ENCODE measurements at regions not wholly inside any gene's neighbourhood (a gene's known extent, or its start where the extent isn't known, plus 50 kb on each side); places are given as distances from the start of the nearest gene placed in this dataset.

DNA sequence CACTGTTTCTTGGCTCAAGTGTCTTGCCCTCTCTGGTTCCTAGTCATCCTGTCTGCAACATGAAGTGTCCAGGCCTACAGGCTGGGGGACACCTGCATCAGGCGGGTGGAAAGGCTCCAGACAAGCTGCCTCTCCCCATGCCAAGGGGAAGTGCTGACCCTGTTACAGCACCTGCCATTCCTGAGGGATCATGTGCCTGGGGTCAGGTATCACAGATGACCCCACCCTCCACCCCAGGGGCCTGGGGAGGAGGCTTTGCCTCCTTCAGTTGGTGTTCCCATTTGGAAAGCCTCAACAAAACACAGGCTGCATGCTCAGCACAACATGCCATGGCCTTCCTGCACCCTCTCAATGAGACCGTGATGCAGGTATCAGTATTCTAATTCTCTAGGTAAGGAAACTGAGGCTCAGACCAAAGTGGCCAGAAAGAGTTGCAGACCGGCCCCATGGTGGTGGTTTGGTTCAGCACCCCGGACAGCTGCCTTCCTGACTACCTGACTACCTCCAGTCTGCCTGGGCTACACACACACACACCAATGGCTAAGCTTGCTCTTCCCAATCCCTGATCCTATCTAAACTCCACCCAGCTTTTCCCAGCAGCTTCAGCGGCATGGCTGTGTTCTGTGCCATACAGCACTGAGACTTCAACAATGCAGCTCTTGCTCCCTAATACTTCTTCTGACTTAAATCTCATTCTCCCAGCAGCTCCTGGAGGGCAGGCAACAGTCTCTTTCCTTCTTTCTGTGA is 69.7 kb upstream of the LINGO1 start:
- DNase-seq: no peak

- no peak for DNase-seq
These were observed 65.8 kb upstream of the LINGO1 start for GRCh38 chr15:77698481-77698880.

DNA sequence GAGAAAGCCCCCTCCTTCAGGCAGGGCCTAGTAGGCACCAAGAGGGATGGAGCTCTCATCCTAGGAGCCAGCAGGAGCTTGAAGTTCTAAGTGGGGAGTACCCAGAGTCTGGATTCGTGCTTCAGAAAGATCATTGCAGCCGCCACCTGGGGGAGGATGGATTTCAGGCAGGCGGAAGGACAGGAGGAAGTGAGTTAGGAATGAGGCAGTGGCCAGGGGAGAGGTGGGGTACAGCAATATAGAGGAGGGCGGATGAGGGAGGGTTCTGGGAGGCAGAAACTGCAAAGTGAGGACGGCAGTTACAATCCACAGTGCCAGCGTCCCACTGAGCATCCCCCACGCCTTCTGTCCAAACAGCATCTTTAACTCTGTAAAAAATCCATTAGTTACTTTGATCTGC is 65.2 kb upstream of the LINGO1 start:
- no peak for DNase-seq

DNA sequence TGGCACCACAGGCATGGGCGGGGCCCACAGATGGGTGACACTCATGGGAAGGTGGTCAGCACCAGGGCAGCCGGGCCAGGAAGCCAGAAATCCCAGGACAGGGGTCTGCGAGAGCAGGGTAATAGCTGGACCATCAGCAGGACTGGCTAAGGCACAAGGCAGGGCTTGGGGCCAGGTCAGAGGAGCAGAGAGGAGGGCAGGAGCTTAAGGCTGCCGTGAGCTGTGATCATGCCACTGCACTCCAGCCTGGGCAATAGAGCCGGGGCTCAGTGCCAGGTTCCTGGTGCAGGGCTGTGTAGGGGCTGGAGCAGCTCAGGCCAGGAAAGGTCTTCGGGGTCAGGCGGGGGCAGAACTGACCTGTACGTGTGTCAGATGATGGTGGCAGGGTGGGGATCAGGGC is 64.2 kb upstream of the LINGO1 start:
- no peak for DNase-seq

- no peak for DNase-seq
These were observed 63.4 kb upstream of the LINGO1 start for GRCh38 chr15:77695961-77696582.

DNA sequence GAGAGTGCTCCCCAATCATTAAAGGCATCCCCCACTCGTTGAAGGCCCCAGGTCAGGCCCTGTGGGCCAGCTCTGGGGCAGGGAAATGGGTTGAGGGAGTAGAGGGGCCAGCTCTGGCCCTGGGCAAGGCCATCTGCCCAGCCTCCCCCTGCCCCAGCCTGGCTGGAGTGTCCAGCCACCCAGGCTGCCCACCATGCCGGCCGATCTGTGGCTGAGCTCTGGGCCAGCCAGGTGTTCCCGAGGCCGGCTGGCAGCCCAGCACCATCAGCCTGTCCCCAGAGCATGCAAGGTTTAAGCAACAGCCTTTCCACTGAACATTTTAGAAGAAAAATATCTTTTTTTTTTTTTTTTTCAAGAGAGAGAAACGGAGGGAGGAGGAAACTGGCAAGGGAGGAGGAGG is 62.8 kb upstream of the LINGO1 start:
- no peak for DNase-seq

DNA sequence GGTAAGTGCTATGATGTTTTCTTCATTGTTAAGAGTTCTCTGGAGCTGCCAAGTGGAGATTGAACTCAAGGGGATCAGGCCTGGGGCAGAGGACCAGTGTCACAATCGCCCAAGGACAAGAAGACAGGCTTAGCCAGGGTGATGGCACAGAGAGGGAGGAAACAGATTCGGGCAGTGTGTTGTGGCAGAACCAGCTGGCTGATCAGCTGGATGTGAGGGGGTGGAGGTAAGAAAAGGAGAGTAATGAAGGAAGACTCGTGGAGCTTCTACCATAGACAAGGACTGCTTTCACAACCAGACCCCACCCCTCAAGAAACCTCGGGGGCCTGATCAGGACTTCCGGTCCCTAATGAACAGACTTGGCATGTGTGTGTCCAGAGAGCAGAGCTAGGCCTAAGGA is 60.9 kb upstream of the LINGO1 start:
- DNase-seq: no peak

GRCh38 chr15:77692614-77693013 is 59.9 kb upstream of the LINGO1 start:
- no peak for DNase-seq

- no peak for DNase-seq
These were observed 58.9 kb upstream of the LINGO1 start for GRCh38 chr15:77691607-77692006.

DNA sequence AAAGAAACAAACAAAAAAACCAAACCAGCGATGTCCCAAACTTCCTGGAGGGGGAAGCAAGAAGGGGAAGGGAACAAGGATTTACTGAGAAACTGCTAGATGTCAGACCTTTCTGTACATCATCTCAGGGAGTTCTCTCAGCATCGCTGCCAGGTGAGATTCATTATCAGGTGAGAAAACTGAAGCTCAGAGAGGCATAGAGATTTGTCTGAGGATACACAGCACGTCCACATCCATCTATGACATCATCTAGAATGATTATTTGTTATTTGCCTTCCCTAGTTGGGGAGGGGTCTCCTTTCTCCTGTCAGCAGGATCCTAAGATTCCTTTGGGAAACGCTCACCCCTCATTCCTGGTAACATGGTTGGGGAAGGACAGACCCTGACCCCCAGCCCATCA is 57.1 kb upstream of the LINGO1 start:
- no peak for DNase-seq

- DNase-seq: no peak
These were observed 56.0 kb upstream of the LINGO1 start for GRCh38 chr15:77688693-77689092.

GRCh38 chr15:77688266-77688665 is 55.6 kb upstream of the LINGO1 start:
- DNase-seq: no peak

DNA sequence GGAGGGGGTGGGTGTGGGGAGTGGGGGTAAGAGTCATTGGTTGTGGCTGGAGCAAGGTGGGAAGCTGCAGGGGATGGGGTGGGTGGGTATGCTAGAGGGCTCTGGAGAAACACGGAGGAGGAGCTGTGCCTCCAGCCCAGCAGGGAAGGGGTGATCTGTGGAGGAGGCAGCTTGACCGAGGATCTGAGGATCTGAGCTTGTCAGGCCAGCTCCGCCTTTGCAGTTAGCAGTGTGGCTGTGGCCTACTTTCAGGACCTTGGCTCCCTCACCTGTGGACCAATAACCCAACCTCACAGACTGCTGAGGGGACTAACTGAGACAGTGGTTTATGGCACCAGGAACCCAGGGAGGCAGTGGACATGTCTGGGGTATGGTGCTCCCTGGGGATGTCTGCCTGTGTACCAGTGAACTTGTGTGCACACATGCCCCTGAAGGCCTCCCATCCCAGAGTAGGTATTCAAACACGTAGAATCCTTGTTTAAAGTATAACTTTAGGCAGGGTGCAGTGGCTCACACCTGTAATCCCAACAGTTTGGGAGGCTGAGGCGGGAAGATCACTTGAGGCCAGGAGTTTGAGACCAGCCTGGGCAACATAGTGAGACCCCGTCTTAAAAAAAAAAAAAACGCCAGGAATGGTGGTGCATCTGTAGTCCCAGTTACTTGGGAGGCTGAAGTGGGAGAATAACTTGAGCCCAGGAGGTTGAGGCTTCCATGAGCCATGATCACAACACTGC is 52.5 kb upstream of the LINGO1 start:
- no peak for DNase-seq

DNA sequence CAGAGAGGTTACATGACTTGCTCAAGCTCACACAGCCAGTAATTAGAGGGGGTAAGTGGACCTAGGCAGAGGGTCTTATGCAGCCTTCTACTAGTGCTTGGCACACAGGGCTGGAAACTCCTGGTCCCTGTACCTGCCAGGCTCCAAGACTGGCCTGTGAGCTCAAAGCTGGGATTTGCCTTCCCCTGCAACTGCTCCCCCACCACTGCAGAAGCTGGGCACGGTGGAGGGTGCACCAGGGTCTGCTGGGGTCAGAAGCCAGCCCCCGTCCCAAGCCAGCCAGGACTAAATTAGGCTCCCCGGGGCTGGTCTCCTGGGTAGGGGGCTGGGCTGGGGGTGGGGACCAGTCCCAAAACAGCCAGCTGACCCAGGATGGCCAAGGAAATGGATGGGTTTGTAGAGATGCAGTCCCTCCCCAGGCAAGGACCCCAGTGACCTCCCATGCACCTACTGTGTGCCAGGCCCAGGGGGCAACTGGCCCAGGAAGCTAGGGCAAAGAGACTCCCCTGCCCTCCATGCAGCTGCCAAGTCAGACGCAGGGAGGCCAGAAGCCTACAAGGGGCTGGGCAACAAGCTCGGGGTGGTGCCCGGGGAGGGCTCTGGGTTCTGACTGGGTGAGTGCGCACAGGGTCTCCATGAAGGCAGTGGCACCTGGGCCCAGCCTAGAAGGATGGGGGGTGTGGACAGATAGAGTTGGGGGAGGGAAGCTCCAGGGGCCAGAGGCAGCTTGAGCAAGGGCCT is 51.8 kb upstream of the LINGO1 start:
- DNase-seq: no peak

DNA sequence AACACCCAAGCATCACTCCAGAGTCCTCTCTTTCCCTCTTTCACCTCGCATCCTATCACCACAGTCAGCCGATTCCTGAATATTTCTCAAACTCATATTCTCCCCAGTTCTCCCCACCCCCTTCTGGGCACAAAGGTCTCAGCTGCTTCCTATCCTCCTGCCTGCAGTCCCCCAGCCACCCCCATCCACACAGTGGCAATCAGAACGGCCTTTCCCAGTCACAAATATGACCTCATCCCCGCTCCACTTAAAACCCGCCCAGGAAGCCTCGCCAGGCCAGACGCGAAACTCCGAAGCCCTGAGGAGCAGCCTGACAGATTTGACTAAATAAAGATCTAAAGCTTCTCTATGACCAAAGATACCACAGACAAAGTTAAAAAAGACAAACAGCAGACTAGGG is 49.9 kb upstream of the LINGO1 start:
- DNase-seq: no peak
